Activated CD4-positive, alpha-beta T cell treated with anti-CD3 and anti-CD28 coated beads, Interleukin-2, Interleukin-6, amounts not matched to agents 100 ng/mL and 50 ng/mL, durations not matched to agents 16 hours and 8 hours (primary cell): ENCODE measurements at regions not wholly inside any gene's neighbourhood (a gene's known extent, or its start where the extent isn't known, plus 50 kb on each side); places are given as distances from the start of the nearest gene placed in this dataset.

Source experiments
- DNase-seq: peaks from one replicate; pipeline ENCODE4 v3.0.0-alpha.2; 2020

- DNase-seq: no peak
Measured at GRCh38 chr20:60482221-60483008, 524.2 kb downstream of the CDH26 start.

- DNase-seq: no peak
Measured at GRCh38 chr20:60483371-60483770, 525.1 kb downstream of the CDH26 start.

- no peak for DNase-seq
Measured at GRCh38 chr20:60484316-60484715, 526.1 kb downstream of the CDH26 start.

GRCh38 chr20:60485012-60485760 is 527.0 kb downstream of the CDH26 start:
- DNase-seq: no peak

GRCh38 chr20:60486315-60486714 is 528.1 kb downstream of the CDH26 start:
- no peak for DNase-seq

GRCh38 chr20:60486937-60487336 is 528.7 kb downstream of the CDH26 start:
- no peak for DNase-seq

GRCh38 chr20:60490217-60491050 is 532.2 kb downstream of the CDH26 start:
- DNase-seq: no peak

GRCh38 chr20:60491051-60491581 is 532.9 kb downstream of the CDH26 start:
- no peak for DNase-seq

- DNase-seq: no peak
Measured at GRCh38 chr20:60494476-60494875, 536.3 kb downstream of the CDH26 start.

- no peak for DNase-seq
Measured at GRCh38 chr20:60497298-60498035, 539.2 kb downstream of the CDH26 start.

- DNase-seq: no peak
Measured at GRCh38 chr20:60500038-60500701, 541.9 kb downstream of the CDH26 start.

GRCh38 chr20:60501048-60501447 is 542.8 kb downstream of the CDH26 start:
- no peak for DNase-seq

- DNase-seq: no peak
Measured at GRCh38 chr20:60502881-60503280, 544.7 kb downstream of the CDH26 start.

GRCh38 chr20:60505423-60505822 is 547.2 kb downstream of the CDH26 start:
- no peak for DNase-seq

GRCh38 chr20:60506061-60506460 is 547.8 kb downstream of the CDH26 start:
- DNase-seq: no peak

GRCh38 chr20:60507087-60507694 is 549.0 kb downstream of the CDH26 start:
- DNase-seq: no peak

- no peak for DNase-seq
Measured at GRCh38 chr20:60509407-60509806, 551.2 kb downstream of the CDH26 start.

- DNase-seq: no peak
Measured at GRCh38 chr20:60510356-60510755, 552.1 kb downstream of the CDH26 start.

- no peak for DNase-seq
Measured at GRCh38 chr20:60512443-60512842, 554.2 kb downstream of the CDH26 start.

- DNase-seq: no peak
Measured at GRCh38 chr20:60513141-60513540, 554.9 kb downstream of the CDH26 start.

GRCh38 chr20:60516442-60516841 is 558.2 kb downstream of the CDH26 start:
- DNase-seq: no peak
